IPS-20b (cell line): ENCODE measurements at regions not wholly inside any gene's neighbourhood (a gene's known extent, or its start where the extent isn't known, plus 50 kb on each side); places are given as distances from the start of the nearest gene placed in this dataset.
"Not testable (repeated sequence)": the region's sequence is repeated elsewhere in the genome, so short reads cannot be mapped to it uniquely, and the experiment has no call there.

Source experiments
- H3K27ac ChIP-seq: one replicate; pipeline ENCODE4 v1.5.1; 2013; ENCODE audit warnings: low read length
- H3K27me3 ChIP-seq: 2 replicates; pipeline ENCODE4 v1.6.1; 2013; ENCODE audit warnings: mild to moderate bottlenecking, low read length, inconsistent platforms; ENCODE audit not compliant: insufficient read depth
- H3K36me3 ChIP-seq: 2 replicates; pipeline ENCODE4 v1.6.1; 2013; ENCODE audit warnings: low read depth, mild to moderate bottlenecking, inconsistent platforms, low read length, moderate library complexity; ENCODE audit not compliant: insufficient read depth
- H3K4me1 ChIP-seq: 2 replicates; pipeline ENCODE4 v1.6.1; 2013; ENCODE audit warnings: mild to moderate bottlenecking, control low read depth, inconsistent platforms, low read length, moderate library complexity; ENCODE audit not compliant: insufficient read depth
- H3K4me3 ChIP-seq: 2 replicates; pipeline ENCODE4 v1.5.1; 2013; ENCODE audit warnings: mild to moderate bottlenecking, low read length, inconsistent platforms
- H3K9ac ChIP-seq: 2 replicates; pipeline ENCODE4 v1.6.1; 2013; ENCODE audit warnings: low read depth, mild to moderate bottlenecking, inconsistent platforms, low read length, moderate library complexity
- H3K9me3 ChIP-seq: 2 replicates; pipeline ENCODE4 v1.6.1; 2013; ENCODE audit warnings: mild to moderate bottlenecking, low read depth, low read length, inconsistent platforms; ENCODE audit not compliant: insufficient read depth

DNA sequence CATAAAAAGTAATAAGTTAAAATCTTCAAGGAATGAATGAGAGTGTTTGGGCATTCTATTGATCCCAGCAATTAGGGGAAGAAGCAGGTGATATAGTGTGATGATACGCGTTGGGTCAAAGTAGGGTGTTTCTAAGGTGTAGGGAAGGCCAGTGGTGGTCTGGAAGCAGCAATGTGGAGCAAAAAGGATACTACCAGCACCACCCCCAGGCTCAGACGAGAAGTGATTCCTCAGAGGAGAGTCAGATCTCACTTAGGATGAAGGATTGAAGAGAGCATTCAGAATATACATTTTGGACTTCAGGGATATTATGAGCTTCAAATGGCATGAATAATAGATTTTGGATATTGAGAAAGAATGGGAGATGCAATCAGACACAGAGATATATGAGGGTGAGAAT is 497.6 kb downstream of the RMST start:
- Histone ChIP-seq H3K27ac (no peak overlapping the region), H3K27me3 (no peaks in the 10 kb centered on the region), H3K9me3 (peaks cover 8% of the 10 kb centered on the region; the same call in 1 of the 2 replicates), H3K9ac (no peak overlapping the region), H3K4me3 (no peak overlapping the region), H3K36me3 (no peaks in the 10 kb centered on the region), H3K4me1 (no peaks in the 10 kb centered on the region)

DNA sequence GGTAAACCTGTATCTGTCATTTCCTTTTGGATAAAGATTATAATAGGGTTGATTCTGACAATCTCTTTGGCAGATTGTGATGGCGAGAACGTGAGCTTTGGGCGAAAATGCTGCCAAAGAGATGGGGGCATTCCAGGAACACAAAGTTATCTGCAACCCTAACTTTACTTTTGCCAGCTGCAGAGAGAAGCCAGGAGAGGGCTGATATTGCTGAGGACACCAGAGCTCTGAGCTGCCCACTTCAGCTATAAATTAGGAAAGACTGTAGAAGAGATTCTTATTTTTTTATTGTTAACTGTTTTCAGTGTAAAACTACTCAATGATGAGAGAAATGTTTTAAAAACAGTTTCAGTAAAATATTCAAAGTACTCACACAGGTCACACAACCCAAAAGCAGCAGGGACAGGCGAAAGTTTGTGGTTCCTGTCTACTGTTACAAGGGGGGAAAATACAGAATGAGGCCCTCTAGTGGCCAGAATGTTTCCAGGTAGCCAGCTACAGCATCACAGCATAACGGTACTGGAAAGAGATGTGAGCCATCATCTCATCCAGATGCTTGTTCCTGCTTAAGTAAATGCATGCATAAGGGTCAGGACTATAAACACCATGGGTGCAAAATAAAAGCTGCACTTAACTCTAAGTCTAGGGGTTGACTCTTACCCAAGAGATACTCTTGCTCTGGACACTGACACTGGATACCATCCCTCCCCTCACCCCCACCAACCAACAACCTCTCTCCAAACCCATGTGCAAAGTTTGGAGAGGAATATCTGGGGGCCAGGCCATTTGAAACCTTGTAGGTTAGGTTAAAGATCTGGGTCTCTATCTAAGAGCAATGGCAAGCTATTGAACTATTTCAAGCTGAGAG is 498.4 kb downstream of the RMST start:
- Histone ChIP-seq H3K36me3 (no peaks in the 10 kb centered on the region), H3K4me1 (no peaks in the 10 kb centered on the region), H3K27me3 (no peaks in the 10 kb centered on the region), H3K27ac (no peak overlapping the region), H3K9me3 (peaks cover 8% of the 10 kb centered on the region; the same call in 1 of the 2 replicates), H3K4me3 (no peak overlapping the region), H3K9ac (no peak overlapping the region)

DNA sequence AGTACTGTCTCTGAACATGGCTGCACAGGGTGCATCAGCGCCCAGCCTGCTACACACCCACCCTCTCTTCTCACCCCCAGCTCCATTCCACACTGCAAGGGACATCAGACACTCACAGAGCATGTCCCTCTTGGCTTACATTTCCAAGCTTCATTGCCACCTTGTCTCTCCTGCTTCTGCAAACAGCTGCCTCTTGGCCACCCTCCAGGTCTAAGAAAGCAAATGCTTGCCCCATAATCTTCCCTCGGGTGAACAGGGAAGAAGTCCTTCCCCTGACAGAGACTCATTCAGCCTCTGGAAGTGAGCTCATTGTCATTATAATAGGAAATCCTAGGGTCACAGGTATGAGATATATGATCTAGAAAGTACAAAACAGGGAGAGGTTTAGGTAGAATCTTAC is 505.2 kb downstream of the RMST start:
- no peak overlapping the region for H3K27ac ChIP-seq
- no peaks in the 10 kb centered on the region for H3K27me3 ChIP-seq

DNA sequence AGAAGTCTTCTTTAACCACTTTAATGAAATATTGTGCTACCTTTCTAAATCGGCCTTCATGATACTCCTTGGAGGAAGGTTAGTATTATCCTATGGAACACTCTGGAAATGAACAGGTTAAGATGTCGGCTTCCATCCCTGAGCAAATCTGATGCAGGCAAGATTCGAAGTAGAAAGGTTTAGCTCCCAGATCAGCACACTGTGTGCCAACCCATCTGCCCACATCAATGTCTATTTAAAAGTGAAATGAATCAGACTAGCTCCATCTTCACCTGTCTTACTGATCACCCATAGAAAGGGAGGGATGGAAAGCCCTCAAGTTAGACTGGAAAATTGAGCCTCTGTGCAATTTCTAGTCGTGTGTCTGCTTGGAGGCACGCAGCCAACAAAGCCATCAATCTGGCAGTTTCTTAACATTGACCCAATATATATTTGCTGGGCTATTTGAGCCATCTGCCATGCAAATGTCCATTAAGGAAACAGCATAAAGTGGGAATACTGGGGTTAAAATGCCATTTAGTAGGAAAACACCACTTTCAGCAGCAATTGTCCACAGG is 506.1 kb downstream of the RMST start:
- no peak overlapping the region for H3K4me3 ChIP-seq
- no peaks in the 10 kb centered on the region for H3K36me3 ChIP-seq
- H3K9me3 ChIP-seq, result no peaks in the 10 kb centered on the region
- no peaks in the 10 kb centered on the region for H3K27me3 ChIP-seq
- H3K9ac ChIP-seq, result no peak overlapping the region
- H3K4me1 ChIP-seq, result no peaks in the 10 kb centered on the region
- no peak overlapping the region for H3K27ac ChIP-seq

More for the DNA sequence above, 505.2 kb downstream of the RMST start:
- Histone ChIP-seq H3K9me3 (no peaks in the 10 kb centered on the region), H3K4me1 (no peaks in the 10 kb centered on the region), H3K4me3 (no peak overlapping the region), H3K36me3 (no peaks in the 10 kb centered on the region), H3K9ac (no peak overlapping the region)

DNA sequence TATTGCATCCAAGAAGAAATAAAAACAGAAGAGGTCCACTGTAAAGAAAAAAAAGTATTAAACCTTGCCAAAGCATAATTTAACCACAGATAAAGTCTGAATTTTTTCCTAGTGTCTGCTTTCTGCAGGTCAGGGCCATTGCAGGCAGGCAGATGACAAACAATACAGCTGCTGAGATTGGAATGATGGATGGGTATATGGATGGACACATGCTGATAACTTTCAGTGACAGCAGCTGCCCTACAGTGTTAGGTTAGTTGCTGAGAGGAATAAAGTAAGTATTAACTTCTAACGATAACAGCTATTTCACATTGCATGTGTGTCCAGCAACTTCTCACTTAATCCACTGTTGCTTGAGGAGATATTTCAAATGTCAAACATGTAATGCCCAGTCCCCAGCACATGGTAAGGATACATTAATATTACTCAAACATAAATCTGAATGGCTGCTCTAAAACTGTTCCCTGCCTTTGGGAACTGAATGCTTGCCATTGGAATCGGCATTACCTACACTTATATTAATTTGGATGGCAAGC is 515.3 kb downstream of the RMST start:
- Histone ChIP-seq H3K4me3 (no peak overlapping the region), H3K4me1 (no peaks in the 10 kb centered on the region), H3K27me3 (no peaks in the 10 kb centered on the region), H3K36me3 (no peaks in the 10 kb centered on the region), H3K9me3 (peaks cover 3% of the 10 kb centered on the region; the same call in 1 of the 2 replicates), H3K9ac (no peak overlapping the region), H3K27ac (no peak overlapping the region)

DNA sequence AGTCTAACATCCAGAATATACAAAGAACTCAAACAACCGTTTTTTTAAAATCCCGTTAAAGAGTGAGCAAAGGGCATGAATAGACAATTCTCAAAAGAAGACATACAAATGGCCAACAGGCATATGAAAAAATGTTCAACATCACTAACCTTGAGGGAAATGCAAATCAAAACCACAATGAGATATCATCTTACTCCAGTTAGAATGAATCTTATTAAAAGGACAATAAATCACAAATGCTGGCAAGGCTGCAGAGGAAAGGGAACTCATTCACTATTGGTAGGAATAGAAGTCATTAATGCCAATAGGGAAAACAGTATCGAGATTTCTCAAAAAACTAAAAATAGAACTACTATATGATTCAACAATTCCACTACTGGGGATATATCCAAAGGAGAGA is 520.1 kb downstream of the RMST start:
- Histone ChIP-seq H3K4me1 (no peaks in the 10 kb centered on the region), H3K4me3 (no peak overlapping the region), H3K9ac (no peak overlapping the region)

DNA sequence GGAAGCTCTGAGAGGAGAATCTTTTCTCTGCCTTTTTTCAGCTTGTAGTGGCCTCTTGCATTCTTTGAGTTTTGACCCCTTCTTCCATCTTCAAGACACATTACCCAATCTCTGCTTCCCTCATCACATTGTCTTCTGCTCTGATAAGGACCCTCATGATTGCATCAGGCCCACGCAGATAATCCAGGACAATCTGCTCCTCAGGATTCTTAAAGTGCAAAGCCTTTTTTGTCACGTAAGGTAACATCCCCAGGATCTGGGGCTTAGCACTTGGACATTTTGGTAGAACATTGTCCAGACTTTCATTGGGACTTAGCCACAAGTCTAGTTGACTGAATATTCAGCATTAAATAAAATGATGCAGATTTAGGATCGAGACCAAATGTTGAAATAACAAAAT is 521.2 kb downstream of the RMST start:
- Histone ChIP-seq H3K9ac (no peak overlapping the region), H3K27me3 (no peaks in the 10 kb centered on the region), H3K36me3 (no peaks in the 10 kb centered on the region), H3K4me3 (no peak overlapping the region), H3K27ac (no peak overlapping the region), H3K9me3 (peaks cover 3% of the 10 kb centered on the region; the same call in 1 of the 2 replicates), H3K4me1 (no peaks in the 10 kb centered on the region)

More for the DNA sequence above, 520.1 kb downstream of the RMST start:
- Histone ChIP-seq H3K27ac (no peak overlapping the region), H3K27me3 (no peaks in the 10 kb centered on the region), H3K9me3 (peaks cover 3% of the 10 kb centered on the region; the same call in 1 of the 2 replicates), H3K36me3 (no peaks in the 10 kb centered on the region)

DNA sequence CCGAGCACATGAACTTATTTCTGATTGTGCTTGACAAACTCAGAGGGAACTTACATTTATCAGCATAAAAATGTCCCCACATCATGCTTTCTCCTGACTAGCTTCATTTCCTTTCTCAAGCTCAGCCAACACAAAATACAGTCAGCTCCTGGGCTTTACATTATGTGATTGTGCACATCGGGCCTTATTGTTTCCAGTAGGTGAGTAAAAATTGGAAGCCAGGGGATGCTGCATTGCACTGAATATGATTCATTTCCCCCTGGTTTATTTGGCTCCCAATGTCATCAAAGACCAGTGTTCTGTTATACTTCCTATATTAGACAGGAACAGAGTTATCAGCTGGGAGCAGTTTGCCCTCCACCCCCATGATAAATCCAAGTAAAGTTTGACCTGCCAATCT is 521.8 kb downstream of the RMST start:
- Histone ChIP-seq H3K36me3 (no peaks in the 10 kb centered on the region), H3K27ac (no peak overlapping the region), H3K4me3 (no peak overlapping the region), H3K4me1 (no peaks in the 10 kb centered on the region), H3K27me3 (no peaks in the 10 kb centered on the region), H3K9me3 (peaks cover 3% of the 10 kb centered on the region; the same call in 1 of the 2 replicates), H3K9ac (no peak overlapping the region)

DNA sequence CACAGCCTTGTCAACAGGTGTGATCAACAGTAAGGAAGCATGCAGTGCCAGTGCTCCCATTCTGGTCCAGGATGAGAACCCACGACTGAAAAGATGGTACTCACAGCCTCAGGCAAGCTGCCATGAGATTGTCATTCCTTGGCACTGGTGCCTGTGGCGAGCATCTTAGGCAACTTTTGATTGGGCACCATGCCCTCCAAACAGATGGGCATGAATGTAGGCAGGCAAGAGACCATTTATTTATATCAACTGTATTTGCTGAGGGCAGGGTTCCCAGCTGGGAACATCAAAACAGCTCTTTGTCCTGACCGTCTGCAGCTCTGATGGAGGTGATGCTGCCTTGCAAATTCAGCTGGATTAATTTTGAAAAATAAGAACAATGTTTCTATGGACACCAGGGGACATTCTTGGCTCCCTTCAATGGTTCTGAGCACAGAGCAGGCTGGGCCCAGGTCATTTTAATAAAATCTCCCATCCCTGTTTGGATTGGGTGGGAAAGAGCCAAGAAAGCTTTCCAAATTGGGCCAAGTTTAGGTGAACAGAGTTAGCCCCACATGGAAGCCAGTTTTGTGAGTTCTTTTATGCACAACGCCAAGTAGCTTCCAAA is 522.5 kb downstream of the RMST start:
- Histone ChIP-seq H3K36me3 (no peaks in the 10 kb centered on the region), H3K27me3 (no peaks in the 10 kb centered on the region), H3K4me3 (no peak overlapping the region), H3K27ac (no peak overlapping the region), H3K9me3 (peaks cover 3% of the 10 kb centered on the region; the same call in 1 of the 2 replicates), H3K4me1 (no peaks in the 10 kb centered on the region), H3K9ac (no peak overlapping the region)

DNA sequence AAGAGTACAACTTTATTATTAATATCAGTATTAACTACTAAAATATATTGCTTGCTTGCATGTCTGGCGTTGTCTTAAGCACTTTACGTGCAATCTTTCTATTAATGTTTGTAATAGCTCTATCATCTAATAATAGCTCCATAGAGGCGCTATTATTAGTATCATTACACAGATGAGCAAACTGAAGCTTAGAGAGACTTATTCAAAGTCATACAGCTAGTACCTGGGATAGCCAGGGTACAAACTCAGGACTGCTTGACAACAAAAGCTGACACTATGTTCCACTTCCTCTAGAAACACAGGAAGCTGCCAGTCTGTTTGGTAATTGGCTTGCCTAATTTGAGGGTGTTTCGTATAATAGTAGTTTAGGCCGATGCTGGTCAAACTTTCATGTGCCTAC is 523.2 kb downstream of the RMST start:
- no peaks in the 10 kb centered on the region for H3K27me3 ChIP-seq
- no peaks in the 10 kb centered on the region for H3K36me3 ChIP-seq
- no peak overlapping the region for H3K27ac ChIP-seq
- H3K4me1 ChIP-seq, result no peaks in the 10 kb centered on the region
- H3K4me3 ChIP-seq, result no peak overlapping the region
- no peak overlapping the region for H3K9ac ChIP-seq
- peaks cover 3% of the 10 kb centered on the region; the same call in 1 of the 2 replicates for H3K9me3 ChIP-seq

DNA sequence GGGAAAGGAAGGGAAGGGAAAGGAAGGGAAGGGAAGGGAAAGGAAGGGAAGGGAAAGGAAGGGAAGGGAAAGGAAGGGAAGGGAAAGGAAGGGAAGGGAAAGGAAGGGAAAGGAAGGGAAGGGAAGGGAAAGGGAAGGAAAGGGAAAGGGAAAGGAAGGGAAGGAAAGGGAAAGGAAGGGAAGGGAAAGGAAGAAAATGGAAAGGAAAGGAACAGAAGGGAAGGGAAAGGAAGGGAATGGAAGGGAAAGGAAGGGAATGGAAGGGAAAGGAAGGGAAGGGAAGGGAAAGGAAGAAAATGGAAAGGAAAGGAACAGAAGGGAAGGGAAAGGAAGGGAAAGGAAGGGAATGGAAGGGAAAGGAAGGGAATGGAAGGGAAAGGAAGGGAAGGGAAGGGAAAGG is 526.0 kb downstream of the RMST start:
- not testable (repeated sequence) for H3K4me1 ChIP-seq, H3K4me3 ChIP-seq, H3K9ac ChIP-seq, H3K27ac ChIP-seq, H3K9me3 ChIP-seq, H3K27me3 ChIP-seq, H3K36me3 ChIP-seq
